COR-L47 (cell line): ENCODE measurements at regions not wholly inside any gene's neighbourhood (a gene's known extent, or its start where the extent isn't known, plus 50 kb on each side); places are given as distances from the start of the nearest gene placed in this dataset.
"Not testable (repeated sequence)": the region's sequence is repeated elsewhere in the genome, so short reads cannot be mapped to it uniquely, and the experiment has no call there.

Source experiments
- DNase-seq: peaks from one replicate; lab custom pipeline; 2025; lab: John Stamatoyannopoulos, UW

- DNase-seq, result no peak
Observed at GRCh38 chr7:16369855-16370254, 51.5 kb downstream of the CRPPA start.

GRCh38 chr7:16369309-16369708 is 52.0 kb downstream of the CRPPA start:
- not testable (repeated sequence) for DNase-seq

GRCh38 chr7:16368885-16369284 is 52.5 kb downstream of the CRPPA start:
- no peak for DNase-seq

GRCh38 chr7:16367115-16367514 is 54.2 kb downstream of the CRPPA start:
- no peak for DNase-seq

GRCh38 chr7:16365952-16366351 is 55.4 kb downstream of the CRPPA start:
- no peak for DNase-seq

- DNase-seq, result no peak
Observed at GRCh38 chr7:16365177-16365576, 56.2 kb downstream of the CRPPA start.

GRCh38 chr7:16359216-16359615 is 62.1 kb downstream of the CRPPA start:
- no peak for DNase-seq

- peak; percentile 92 for DNase-seq
Observed at GRCh38 chr7:16357921-16358320, 63.4 kb downstream of the CRPPA start.

- DNase-seq, result no peak
Observed at GRCh38 chr7:16357474-16357873, 63.9 kb downstream of the CRPPA start.

- DNase-seq, result no peak
Observed at GRCh38 chr7:16356301-16356958, 64.9 kb downstream of the CRPPA start.

GRCh38 chr7:16354573-16354972 is 66.8 kb downstream of the CRPPA start:
- DNase-seq, result no peak

- no peak for DNase-seq
Observed at GRCh38 chr7:16353226-16353625, 68.1 kb downstream of the CRPPA start.

GRCh38 chr7:16350634-16351033 is 70.7 kb downstream of the CRPPA start:
- DNase-seq, result no peak

- no peak for DNase-seq
Observed at GRCh38 chr7:16348251-16348650, 73.1 kb downstream of the CRPPA start.

GRCh38 chr7:16347827-16348192 is 73.5 kb downstream of the CRPPA start:
- DNase-seq, result no peak

GRCh38 chr7:16347066-16347826 is 74.1 kb downstream of the CRPPA start:
- no peak for DNase-seq

GRCh38 chr7:16345979-16346958 is 75.1 kb downstream of the CRPPA start:
- no peak for DNase-seq

- no peak for DNase-seq
Observed at GRCh38 chr7:16344927-16345326, 76.4 kb downstream of the CRPPA start.

GRCh38 chr7:16343612-16344011 is 77.7 kb downstream of the CRPPA start:
- DNase-seq, result no peak

- DNase-seq, result no peak
Observed at GRCh38 chr7:16338065-16338464, 83.3 kb downstream of the CRPPA start.

GRCh38 chr7:16326106-16326505 is 95.2 kb downstream of the CRPPA start:
- no peak for DNase-seq

- DNase-seq, result no peak
Observed at GRCh38 chr7:16323313-16323712, 98.0 kb downstream of the CRPPA start.
